HG03135 (cell line): ENCODE measurements at regions not wholly inside any gene's neighbourhood (a gene's known extent, or its start where the extent isn't known, plus 50 kb on each side); places are given as distances from the start of the nearest gene placed in this dataset.
"Not testable (repeated sequence)": the region's sequence is repeated elsewhere in the genome, so short reads cannot be mapped to it uniquely, and the experiment has no call there.

Experiments used
- ATAC-seq: cut with Tn5 transposase; IDR thresholded peaks from one replicate; pipeline ENCODE4 v1.9.1; 2021; ENCODE audit warnings: mild to moderate bottlenecking, moderate library complexity; ENCODE audit not compliant: unreplicated experiment

GRCh38 chr1:79264285-79264684, 257.8 kb upstream of the ADGRL4 start:
- no peak for ATAC-seq

GRCh38 chr1:79262745-79263258, 256.3 kb upstream of the ADGRL4 start:
- no peak for ATAC-seq

DNA sequence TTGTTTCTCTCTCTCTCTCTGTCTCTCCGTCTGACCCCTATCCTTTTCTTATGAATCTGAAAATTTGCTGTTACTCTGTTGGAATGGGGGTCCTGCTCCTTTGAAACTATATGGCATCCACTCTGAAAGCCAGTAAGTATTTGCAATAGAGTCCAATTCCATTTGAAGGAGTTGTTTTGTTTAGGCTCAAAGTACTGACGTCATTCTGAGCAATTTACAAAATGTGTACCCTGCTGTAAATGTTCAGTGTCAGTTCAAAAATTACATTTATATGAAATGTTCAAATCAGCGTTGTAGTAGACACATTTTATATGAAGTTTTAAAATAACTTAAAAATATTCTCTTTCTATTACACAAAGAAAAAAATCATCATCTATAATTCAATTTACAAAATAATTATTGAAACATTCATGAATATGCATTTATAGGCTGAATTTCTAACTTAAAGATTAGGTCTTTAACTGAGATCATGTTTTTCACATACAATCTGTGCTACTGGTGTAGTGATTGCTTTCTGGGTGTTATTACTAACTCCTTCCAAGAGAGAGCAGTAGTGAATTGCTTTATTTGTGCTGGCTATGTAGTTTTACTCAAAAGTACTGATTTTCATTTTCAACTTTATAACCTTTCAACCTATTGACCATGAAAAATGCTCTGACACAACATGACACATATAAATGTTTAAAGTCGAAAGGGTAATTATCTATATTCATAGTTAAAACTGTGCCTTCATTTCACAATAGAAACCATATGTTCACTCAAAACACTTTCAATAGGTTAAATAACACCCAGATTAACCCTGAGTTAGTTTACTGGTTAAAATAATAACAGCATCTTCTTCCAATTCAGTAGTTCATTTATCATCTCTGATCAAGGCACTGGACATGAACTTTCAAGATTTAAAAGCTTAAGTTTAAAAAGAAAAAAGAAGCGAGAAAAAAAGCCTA, 253.1 kb upstream of the ADGRL4 start:
- peak; percentile 66 for ATAC-seq

DNA sequence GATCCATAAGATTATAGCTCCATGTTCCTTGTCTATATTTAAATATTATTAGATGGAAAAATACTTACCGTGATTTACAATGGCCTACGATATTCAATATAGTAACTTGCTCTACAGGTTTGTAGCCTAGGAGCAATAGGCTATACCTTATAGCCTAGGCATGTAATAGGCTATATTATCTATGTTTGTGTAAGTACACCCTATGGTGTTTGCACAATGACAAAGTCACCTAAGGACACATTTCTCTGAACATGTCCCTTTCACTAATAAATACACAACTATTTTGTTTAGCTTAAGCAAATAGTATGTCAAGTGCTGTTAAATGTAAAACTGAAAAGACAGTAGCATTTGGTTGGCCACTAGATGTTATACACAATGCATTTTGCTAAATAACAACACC, 248.9 kb upstream of the ADGRL4 start:
- ATAC-seq, result no peak

DNA sequence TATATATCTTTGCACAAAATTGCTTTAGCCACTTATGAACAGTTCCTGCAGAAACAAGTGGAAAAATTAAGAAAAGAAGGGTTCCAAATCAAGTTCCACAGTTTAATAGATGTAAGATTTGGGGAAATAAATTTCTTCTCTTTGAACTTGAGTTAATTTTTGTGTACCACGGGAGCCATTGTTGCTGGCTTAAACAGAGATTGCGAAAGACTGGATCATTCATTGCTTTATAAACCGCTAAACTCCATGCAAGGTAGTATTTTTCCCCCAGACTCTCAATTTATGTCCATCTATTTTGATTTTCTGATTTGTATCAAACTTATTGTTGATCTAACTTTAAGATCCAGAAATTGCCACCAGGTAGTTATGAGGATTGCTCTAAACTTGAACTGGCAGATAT, 246.1 kb upstream of the ADGRL4 start:
- ATAC-seq, result no peak

GRCh38 chr1:79239840-79240239, 233.3 kb upstream of the ADGRL4 start:
- no peak for ATAC-seq

GRCh38 chr1:79235301-79236002, 228.9 kb upstream of the ADGRL4 start:
- no peak for ATAC-seq

DNA sequence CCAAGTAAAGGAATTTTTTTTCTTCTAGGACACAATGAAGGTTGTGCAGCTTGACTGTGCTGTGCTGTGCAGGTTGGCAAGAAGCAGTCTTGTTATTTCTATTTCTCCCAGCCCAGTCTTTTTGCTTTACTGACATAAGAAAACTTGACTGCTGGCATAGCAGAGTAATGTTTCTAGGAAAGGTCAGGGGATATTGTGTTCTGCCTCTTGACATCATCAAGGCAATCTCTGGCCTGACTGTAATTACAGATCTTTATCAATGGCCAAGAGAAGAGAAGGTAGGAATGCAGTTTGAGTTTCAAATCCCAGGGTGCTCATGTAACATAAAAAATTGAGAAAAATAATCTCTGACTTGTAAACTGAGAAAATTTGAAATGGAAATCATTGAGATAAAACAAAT, 226.3 kb upstream of the ADGRL4 start:
- no peak for ATAC-seq

DNA sequence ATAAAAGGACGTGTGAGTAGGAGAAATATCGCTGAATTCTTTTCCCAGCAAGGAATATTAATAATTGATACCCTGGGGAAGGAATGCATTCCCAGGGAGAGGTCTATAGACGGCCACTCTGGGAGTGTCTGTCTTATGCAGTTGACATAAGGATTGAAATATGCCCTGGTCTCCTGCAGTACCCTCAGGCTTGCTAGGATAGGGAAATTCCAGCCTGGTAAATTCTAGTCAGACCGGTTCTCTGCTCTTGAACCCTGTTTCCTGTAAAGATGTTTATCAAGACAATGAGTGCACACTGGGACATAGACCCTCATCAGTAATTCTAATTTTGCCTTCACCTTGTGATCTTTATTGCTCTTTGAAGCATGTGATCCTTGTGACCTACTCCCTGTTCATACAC, 224.2 kb upstream of the ADGRL4 start:
- ATAC-seq, result not testable (repeated sequence)

DNA sequence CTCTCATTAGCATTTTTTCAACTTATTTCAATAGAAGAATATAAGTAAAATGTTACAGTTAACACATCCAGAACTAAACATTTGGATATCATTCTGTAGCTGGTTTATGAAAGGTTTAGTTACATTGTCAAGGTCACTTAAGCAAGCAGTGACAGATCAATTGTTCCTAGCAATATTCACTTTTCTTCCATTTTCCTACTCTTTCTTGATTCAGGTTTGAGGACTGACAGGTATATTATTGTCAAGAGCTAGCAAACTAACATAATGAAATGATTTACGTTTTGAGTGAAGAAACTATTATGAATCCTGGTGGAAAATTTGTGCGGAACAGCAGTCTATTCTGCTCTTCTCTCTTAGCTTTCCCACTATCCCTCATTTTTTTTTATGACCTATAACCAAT, 220.4 kb upstream of the ADGRL4 start:
- ATAC-seq, result no peak

- ATAC-seq, result no peak
Observed at GRCh38 chr1:79224537-79224936, 218.0 kb upstream of the ADGRL4 start.

GRCh38 chr1:79220509-79220908, 214.0 kb upstream of the ADGRL4 start:
- no peak for ATAC-seq

GRCh38 chr1:79215311-79215710, 208.8 kb upstream of the ADGRL4 start:
- no peak for ATAC-seq

GRCh38 chr1:79207786-79208185, 201.3 kb upstream of the ADGRL4 start:
- ATAC-seq, result no peak

DNA sequence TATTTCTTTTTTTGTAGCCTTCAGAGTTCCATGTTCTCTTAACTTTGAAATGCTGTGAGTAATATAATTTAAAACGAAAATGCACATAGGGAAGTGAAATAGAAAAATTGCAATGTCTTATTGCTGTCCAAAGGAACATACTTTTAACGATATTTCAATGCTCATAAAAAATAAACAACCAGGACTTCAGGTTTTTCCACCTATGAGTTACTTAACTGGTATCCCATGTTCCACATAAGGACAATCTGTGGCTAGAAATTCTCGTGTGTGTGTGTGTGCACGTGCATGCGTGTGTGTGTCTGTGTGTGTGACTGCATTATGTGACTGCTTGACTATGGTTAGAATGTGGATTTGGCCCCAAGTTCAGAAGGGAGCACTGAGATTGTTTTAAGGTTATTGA, 200.8 kb upstream of the ADGRL4 start:
- ATAC-seq, result no peak

- ATAC-seq, result no peak
Observed at GRCh38 chr1:79204779-79205479, 198.4 kb upstream of the ADGRL4 start.

DNA sequence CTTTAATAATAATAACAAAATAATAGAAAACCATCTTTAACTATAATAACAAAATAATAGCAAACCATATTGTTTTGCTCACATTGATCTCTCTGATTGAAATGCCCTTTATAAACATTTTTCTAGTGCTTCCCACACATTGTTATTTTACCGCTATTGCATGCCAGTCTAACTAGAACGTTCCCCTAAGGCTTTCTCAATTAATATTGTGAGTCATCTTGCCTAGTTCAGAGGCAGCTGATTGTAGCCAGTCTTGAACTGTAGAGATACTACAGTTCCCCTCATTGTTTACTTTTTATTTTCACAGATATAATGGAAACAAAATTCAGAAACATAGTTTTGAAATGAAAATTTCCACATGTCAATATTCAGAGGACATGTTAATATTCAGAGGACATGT, 192.3 kb upstream of the ADGRL4 start:
- ATAC-seq, result no peak

- ATAC-seq, result no peak
Observed at GRCh38 chr1:79197421-79197820, 190.9 kb upstream of the ADGRL4 start.

DNA sequence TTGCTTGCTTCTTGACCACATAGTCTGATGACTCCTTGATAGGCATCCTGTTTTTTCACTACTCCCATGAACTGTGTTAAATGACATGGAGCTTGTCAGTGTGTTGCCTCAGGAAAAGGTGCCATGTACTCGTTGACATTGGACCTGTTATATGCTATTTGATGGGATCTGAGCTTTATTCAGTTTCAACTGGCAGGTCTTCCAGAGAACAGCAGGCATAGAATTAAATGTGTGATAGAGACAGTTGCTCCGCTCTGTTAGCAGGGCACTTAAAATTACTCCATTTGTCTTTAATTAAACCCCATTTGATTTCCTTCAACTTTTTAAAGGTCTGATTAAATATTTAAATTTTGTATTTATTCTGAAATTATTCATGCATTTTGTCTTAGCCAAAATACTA, 189.7 kb upstream of the ADGRL4 start:
- ATAC-seq, result no peak

- peak; percentile 62 for ATAC-seq
Observed at GRCh38 chr1:79193211-79194079, 186.9 kb upstream of the ADGRL4 start.
